HG02840 (cell line): ENCODE measurements at regions not wholly inside any gene's neighbourhood (a gene's known extent, or its start where the extent isn't known, plus 50 kb on each side); places are given as distances from the start of the nearest gene placed in this dataset.

Source experiments
- ATAC-seq: cut with Tn5 transposase; IDR thresholded peaks from one replicate; pipeline ENCODE4 v1.9.1; 2021; ENCODE audit warnings: mild to moderate bottlenecking, moderate library complexity, moderate number of reproducible peaks; ENCODE audit not compliant: unreplicated experiment, low FRiP score

GRCh38 chr13:107866941-107867623, 348.3 kb downstream of the LIG4 start:
- ATAC-seq = no peak

GRCh38 chr13:107866032-107866940, 349.1 kb downstream of the LIG4 start:
- no peak for ATAC-seq

- ATAC-seq = no peak
Observed at GRCh38 chr13:107865643-107866031, 349.7 kb downstream of the LIG4 start.

GRCh38 chr13:107865318-107865575, 350.1 kb downstream of the LIG4 start:
- no peak for ATAC-seq

GRCh38 chr13:107864543-107865317, 350.6 kb downstream of the LIG4 start:
- no peak for ATAC-seq

GRCh38 chr13:107860284-107860683, 355.1 kb downstream of the LIG4 start:
- ATAC-seq = no peak

GRCh38 chr13:107854880-107855279, 360.5 kb downstream of the LIG4 start:
- no peak for ATAC-seq

- ATAC-seq = no peak
Observed at GRCh38 chr13:107852072-107852471, 363.3 kb downstream of the LIG4 start.

- ATAC-seq = no peak
Observed at GRCh38 chr13:107851670-107852069, 363.7 kb downstream of the LIG4 start.

GRCh38 chr13:107847406-107847805, 367.9 kb downstream of the LIG4 start:
- ATAC-seq = no peak

- no peak for ATAC-seq
Observed at GRCh38 chr13:107846642-107847041, 368.7 kb downstream of the LIG4 start.

GRCh38 chr13:107845911-107846310, 369.4 kb downstream of the LIG4 start:
- ATAC-seq = no peak

- no peak for ATAC-seq
Observed at GRCh38 chr13:107843681-107844080, 371.7 kb downstream of the LIG4 start.

GRCh38 chr13:107843281-107843680, 372.1 kb downstream of the LIG4 start:
- ATAC-seq = no peak

GRCh38 chr13:107842562-107843180, 372.7 kb downstream of the LIG4 start:
- ATAC-seq = no peak

GRCh38 chr13:107838588-107839161, 376.7 kb downstream of the LIG4 start:
- ATAC-seq = no peak

GRCh38 chr13:107836685-107837084, 378.7 kb downstream of the LIG4 start:
- ATAC-seq = no peak

- no peak for ATAC-seq
Observed at GRCh38 chr13:107835339-107836018, 379.9 kb downstream of the LIG4 start.

GRCh38 chr13:107834717-107835116, 380.6 kb downstream of the LIG4 start:
- no peak for ATAC-seq

- ATAC-seq = no peak
Observed at GRCh38 chr13:107834281-107834680, 381.1 kb downstream of the LIG4 start.
